OCI-LY3 (cell line): ENCODE measurements at regions not wholly inside any gene's neighbourhood (a gene's known extent, or its start where the extent isn't known, plus 50 kb on each side); places are given as distances from the start of the nearest gene placed in this dataset.

ENCODE experiments used
- H2AFZ ChIP-seq: fragments of 200-600, 300-600 bp; shearing (Covaris generic); 2 replicates; pipeline ENCODE4 v1.6.0; 2014; ENCODE audit warnings: antibody characterized with exemption, low read depth, low read length
- H3K27ac ChIP-seq: fragments of 200-600, 300-600 bp; sonication (generic); 2 replicates; pipeline ENCODE4 v1.5.1; 2014; ENCODE audit warnings: mild to moderate bottlenecking, low read length, moderate library complexity, mixed read lengths
- H3K27me3 ChIP-seq: fragments of 200-600, 300-600 bp; sonication (generic); 2 replicates; pipeline ENCODE4 v1.6.1; 2014; ENCODE audit warnings: low read depth, low read length, mixed read lengths
- H3K36me3 ChIP-seq: fragments of 200-600, 300-600 bp; sonication (generic); replicated peaks from 2 replicates; pipeline ENCODE3; 2014; ENCODE audit warnings: low read depth, low read length, mixed read lengths
- H3K4me1 ChIP-seq: fragments of 300-600, 200-600 bp; sonication (generic); 2 replicates; pipeline ENCODE4 v1.6.1; 2014; ENCODE audit warnings: low read length, mixed read lengths
- H3K4me2 ChIP-seq: fragments of 200-600, 300-600 bp; sonication (generic); 2 replicates; pipeline ENCODE4 v1.6.1; 2014; ENCODE audit warnings: low read length, mixed read lengths
- H3K4me3 ChIP-seq: fragments of 300-600, 200-600 bp; sonication (generic); 2 replicates; pipeline ENCODE4 v1.5.1; 2014; ENCODE audit warnings: antibody characterized with exemption, mild to moderate bottlenecking, low read length, moderate library complexity
- H3K79me2 ChIP-seq: fragments of 300-600, 200-600 bp; shearing (Covaris generic); 2 replicates; pipeline ENCODE4 v1.6.1; 2014; ENCODE audit warnings: mild to moderate bottlenecking, low read length, mixed read lengths
- H3K9ac ChIP-seq: fragments of 300-600, 200-600 bp; shearing (Covaris generic); 2 replicates; pipeline ENCODE4 v1.6.0; 2014; ENCODE audit warnings: mild to moderate bottlenecking, low read length, moderate library complexity
- H3K9me3 ChIP-seq: fragments of 200-600, 300-600 bp; shearing (Covaris generic); 2 replicates; pipeline ENCODE4 v1.6.1; 2014; ENCODE audit warnings: low read length, mixed read lengths; ENCODE audit not compliant: insufficient read depth
- H4K20me1 ChIP-seq: fragments of 200-600, 300-600 bp; sonication (generic); 2 replicates; pipeline ENCODE4 v1.6.1; 2016; ENCODE audit warnings: low read length, mixed read lengths; ENCODE audit not compliant: insufficient read depth
- EZH2phosphoT487 ChIP-seq: fragments of 200-600 bp; shearing (Covaris generic); IDR thresholded peaks from 2 replicates; pipeline ENCODE4 v1.6.1; 2018; ENCODE audit warnings: antibody characterized with exemption, mixed run types, low read depth
- TF ChIP-seq, protein P1 (sequence below): fragments of 200-600, 300-600 bp; sonication (generic); IDR thresholded peaks from 2 replicates; pipeline ENCODE4 v1.5.1; 2014; ENCODE audit warnings: antibody characterized with exemption, low read length, low read depth

GRCh38 chr21:35643176-35643575, 417.1 kb downstream of the SETD4 start:
- Histone ChIP-seq H3K4me3 (no peak overlapping the region), H3K36me3 (no peaks in the 10 kb centered on the region), H3K79me2 (no peaks in the 10 kb centered on the region), H2AFZ (no peak overlapping the region), H3K4me2 (no peak overlapping the region), H3K9me3 (no peaks in the 10 kb centered on the region), H3K27ac (no peak overlapping the region), H3K4me1 (no peaks in the 10 kb centered on the region), H4K20me1 (no peaks in the 10 kb centered on the region), H3K27me3 (peaks cover 7% of the 10 kb centered on the region; the same call in 1 of the 2 replicates), H3K9ac (no peak overlapping the region)
- TF ChIP-seq EZH2phosphoT487, result no peak

DNA sequence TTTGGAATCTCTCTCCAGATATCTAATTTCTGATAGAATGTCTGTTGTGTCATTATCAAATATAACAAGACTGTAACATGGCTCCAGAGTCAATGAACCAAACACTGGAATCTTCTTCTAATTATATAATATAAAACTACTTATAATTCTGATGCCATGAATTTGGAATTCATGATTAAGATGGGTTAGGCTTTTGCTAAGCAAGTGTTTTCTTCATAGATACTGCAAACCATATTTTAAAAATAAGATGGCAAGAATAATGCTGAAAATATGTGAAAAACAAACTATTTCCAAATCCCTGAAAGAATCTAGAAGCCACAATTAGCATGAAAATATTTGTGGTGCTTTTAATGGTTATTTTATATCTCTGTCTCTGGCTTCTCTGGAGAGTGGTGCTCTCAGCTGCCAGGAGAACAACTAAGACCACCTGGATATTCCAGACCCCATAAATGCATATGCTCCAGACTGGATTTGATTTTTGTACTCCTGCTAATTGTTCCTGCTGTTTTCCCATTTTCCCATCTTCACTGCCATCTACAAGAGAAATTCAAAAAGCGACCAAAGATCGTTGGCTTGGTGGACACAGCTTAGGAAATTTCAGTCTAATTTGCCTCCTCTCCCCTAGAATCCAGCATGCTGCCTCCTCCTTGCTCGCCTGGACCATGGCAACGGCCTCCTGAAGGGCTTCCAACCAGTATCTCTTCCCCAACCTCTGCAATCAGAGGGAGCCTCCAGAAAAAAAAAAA, 418.9 kb downstream of the SETD4 start:
- no peaks in the 10 kb centered on the region for H3K9me3 ChIP-seq
- H3K4me2 ChIP-seq, result no peak overlapping the region
- no peak overlapping the region for H3K27ac ChIP-seq
- no peaks in the 10 kb centered on the region for H3K79me2 ChIP-seq
- H3K9ac ChIP-seq, result no peak overlapping the region
- no peak for TF ChIP-seq EZH2phosphoT487
- TF ChIP-seq, protein P1, sequence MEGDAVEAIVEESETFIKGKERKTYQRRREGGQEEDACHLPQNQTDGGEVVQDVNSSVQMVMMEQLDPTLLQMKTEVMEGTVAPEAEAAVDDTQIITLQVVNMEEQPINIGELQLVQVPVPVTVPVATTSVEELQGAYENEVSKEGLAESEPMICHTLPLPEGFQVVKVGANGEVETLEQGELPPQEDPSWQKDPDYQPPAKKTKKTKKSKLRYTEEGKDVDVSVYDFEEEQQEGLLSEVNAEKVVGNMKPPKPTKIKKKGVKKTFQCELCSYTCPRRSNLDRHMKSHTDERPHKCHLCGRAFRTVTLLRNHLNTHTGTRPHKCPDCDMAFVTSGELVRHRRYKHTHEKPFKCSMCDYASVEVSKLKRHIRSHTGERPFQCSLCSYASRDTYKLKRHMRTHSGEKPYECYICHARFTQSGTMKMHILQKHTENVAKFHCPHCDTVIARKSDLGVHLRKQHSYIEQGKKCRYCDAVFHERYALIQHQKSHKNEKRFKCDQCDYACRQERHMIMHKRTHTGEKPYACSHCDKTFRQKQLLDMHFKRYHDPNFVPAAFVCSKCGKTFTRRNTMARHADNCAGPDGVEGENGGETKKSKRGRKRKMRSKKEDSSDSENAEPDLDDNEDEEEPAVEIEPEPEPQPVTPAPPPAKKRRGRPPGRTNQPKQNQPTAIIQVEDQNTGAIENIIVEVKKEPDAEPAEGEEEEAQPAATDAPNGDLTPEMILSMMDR, result no peak
- no peaks in the 10 kb centered on the region for H3K36me3 ChIP-seq
- no peaks in the 10 kb centered on the region for H3K4me1 ChIP-seq
- H2AFZ ChIP-seq, result no peak overlapping the region
- peaks cover 7% of the 10 kb centered on the region; the same call in 1 of the 2 replicates for H3K27me3 ChIP-seq
- no peak overlapping the region for H3K4me3 ChIP-seq
- H4K20me1 ChIP-seq, result no peaks in the 10 kb centered on the region

- Histone ChIP-seq H4K20me1 (no peaks in the 10 kb centered on the region), H3K4me2 (no peak overlapping the region), H3K4me1 (no peaks in the 10 kb centered on the region), H3K36me3 (no peaks in the 10 kb centered on the region), H2AFZ (no peak overlapping the region), H3K27ac (no peak overlapping the region), H3K4me3 (no peak overlapping the region), H3K27me3 (peaks cover 7% of the 10 kb centered on the region; the same call in 1 of the 2 replicates), H3K79me2 (no peaks in the 10 kb centered on the region), H3K9me3 (no peaks in the 10 kb centered on the region), H3K9ac (no peak overlapping the region)
- no peak for TF ChIP-seq EZH2phosphoT487
- TF ChIP-seq, protein P1, result no peak
Observed at GRCh38 chr21:35637431-35637830, 422.9 kb downstream of the SETD4 start.

- Histone ChIP-seq H3K27me3 (no peaks in the 10 kb centered on the region), H3K4me2 (no peak overlapping the region), H3K9me3 (no peaks in the 10 kb centered on the region), H4K20me1 (no peaks in the 10 kb centered on the region), H2AFZ (no peak overlapping the region), H3K79me2 (no peaks in the 10 kb centered on the region), H3K27ac (no peak overlapping the region), H3K36me3 (no peaks in the 10 kb centered on the region), H3K4me3 (no peak overlapping the region), H3K4me1 (no peaks in the 10 kb centered on the region), H3K9ac (no peak overlapping the region)
- TF ChIP-seq, protein P1, result no peak
- TF ChIP-seq EZH2phosphoT487, result no peak
Observed at GRCh38 chr21:35635994-35636393, 424.3 kb downstream of the SETD4 start.
